ENCODE measurements at regions not wholly inside any gene's neighbourhood (a gene's known extent, or its start where the extent isn't known, plus 50 kb on each side); places are given as distances from the start of the nearest gene placed in this dataset.

GRCh38 chr4:75122424-75123014, 189.6 kb downstream of the PARM1 start:
- Histone ChIP-seq H3K4me3 (ENCODE audit: low read depth, low read length, poor library complexity, severe bottlenecking) (no peak overlapping the region), H3K79me2 (ENCODE audit: insufficient read depth, low read length) (no peaks in the 10 kb centered on the region), H3K9ac (ENCODE audit: low read length) (no peak overlapping the region), H3F3A (ENCODE audit: insufficient read depth, low read length) (no peaks in the 10 kb centered on the region), H3K27ac (ENCODE audit: low read depth, low read length, poor library complexity, severe bottlenecking) (no peak overlapping the region), H3K27me3 (ENCODE audit: insufficient read depth, low read length) (no peaks in the 10 kb centered on the region), H3K4me2 (ENCODE audit: low read length) (no peak overlapping the region), H2AFZ (ENCODE audit: low read length) (no peak overlapping the region), H3K9me3 (ENCODE audit: low read length) (no peaks in the 10 kb centered on the region), H4K20me1 (ENCODE audit: insufficient read depth, low read length) (no peaks in the 10 kb centered on the region), H3K9me2 (ENCODE audit: low read depth, low read length) (no peaks in the 10 kb centered on the region), H3K36me3 (ENCODE audit: insufficient read depth, low read length) (no peaks in the 10 kb centered on the region), H3K4me1 (ENCODE audit: insufficient read depth, low read length, severe bottlenecking) (peaks cover 7% of the 10 kb centered on the region)
- TF ChIP-seq EZH2 (IDR thresholded peaks at IDR 0.05; ENCODE audit: borderline replicate concordance, low read length) (no peak), CTCF (IDR thresholded peaks at IDR 0.05; ENCODE audit: low read length) (no peak)

- no peak overlapping the region for H3K4me3 ChIP-seq (ENCODE audit: low read depth, low read length, poor library complexity, severe bottlenecking)
- no peaks in the 10 kb centered on the region for H3F3A ChIP-seq (ENCODE audit: insufficient read depth, low read length)
- no peak overlapping the region for H3K27ac ChIP-seq (ENCODE audit: low read depth, low read length, poor library complexity, severe bottlenecking)
- H3K36me3 ChIP-seq (ENCODE audit: insufficient read depth, low read length), result no peaks in the 10 kb centered on the region
- H3K79me2 ChIP-seq (ENCODE audit: insufficient read depth, low read length), result no peaks in the 10 kb centered on the region
- no peaks in the 10 kb centered on the region for H3K9me2 ChIP-seq (ENCODE audit: low read depth, low read length)
- no peak overlapping the region for H2AFZ ChIP-seq (ENCODE audit: low read length)
- no peaks in the 10 kb centered on the region for H3K27me3 ChIP-seq (ENCODE audit: insufficient read depth, low read length)
- H3K4me1 ChIP-seq (ENCODE audit: insufficient read depth, low read length, severe bottlenecking), result no peaks in the 10 kb centered on the region
- no peaks in the 10 kb centered on the region for H4K20me1 ChIP-seq (ENCODE audit: insufficient read depth, low read length)
- no peak overlapping the region for H3K9ac ChIP-seq (ENCODE audit: low read length)
- TF ChIP-seq EZH2 (IDR thresholded peaks at IDR 0.05; ENCODE audit: borderline replicate concordance, low read length) (no peak), CTCF (IDR thresholded peaks at IDR 0.05; ENCODE audit: low read length) (no peak)
- no peak overlapping the region for H3K4me2 ChIP-seq (ENCODE audit: low read length)
- H3K9me3 ChIP-seq (ENCODE audit: low read length), result no peaks in the 10 kb centered on the region
Observed at GRCh38 chr4:75118739-75119138, 185.8 kb downstream of the PARM1 start.

- no peak overlapping the region for H2AFZ ChIP-seq (ENCODE audit: low read length)
- no peak overlapping the region for H3K4me3 ChIP-seq (ENCODE audit: low read depth, low read length, poor library complexity, severe bottlenecking)
- no peaks in the 10 kb centered on the region for H4K20me1 ChIP-seq (ENCODE audit: insufficient read depth, low read length)
- no peaks in the 10 kb centered on the region for H3K4me1 ChIP-seq (ENCODE audit: insufficient read depth, low read length, severe bottlenecking)
- H3F3A ChIP-seq (ENCODE audit: insufficient read depth, low read length), result no peaks in the 10 kb centered on the region
- no peak for TF ChIP-seq EZH2 (IDR thresholded peaks at IDR 0.05; ENCODE audit: borderline replicate concordance, low read length)
- H3K79me2 ChIP-seq (ENCODE audit: insufficient read depth, low read length), result no peaks in the 10 kb centered on the region
- H3K9me3 ChIP-seq (ENCODE audit: low read length), result no peaks in the 10 kb centered on the region
- H3K27me3 ChIP-seq (ENCODE audit: insufficient read depth, low read length), result no peaks in the 10 kb centered on the region
- no peak overlapping the region for H3K27ac ChIP-seq (ENCODE audit: low read depth, low read length, poor library complexity, severe bottlenecking)
- no peak overlapping the region for H3K9ac ChIP-seq (ENCODE audit: low read length)
- no peaks in the 10 kb centered on the region for H3K9me2 ChIP-seq (ENCODE audit: low read depth, low read length)
- H3K36me3 ChIP-seq (ENCODE audit: insufficient read depth, low read length), result no peaks in the 10 kb centered on the region
- no peak overlapping the region for H3K4me2 ChIP-seq (ENCODE audit: low read length)
Observed at GRCh38 chr4:75110061-75110460, 177.1 kb downstream of the PARM1 start.
